ENCODE measurements at regions not wholly inside any gene's neighbourhood (a gene's known extent, or its start where the extent isn't known, plus 50 kb on each side); places are given as distances from the start of the nearest gene placed in this dataset.

DNA sequence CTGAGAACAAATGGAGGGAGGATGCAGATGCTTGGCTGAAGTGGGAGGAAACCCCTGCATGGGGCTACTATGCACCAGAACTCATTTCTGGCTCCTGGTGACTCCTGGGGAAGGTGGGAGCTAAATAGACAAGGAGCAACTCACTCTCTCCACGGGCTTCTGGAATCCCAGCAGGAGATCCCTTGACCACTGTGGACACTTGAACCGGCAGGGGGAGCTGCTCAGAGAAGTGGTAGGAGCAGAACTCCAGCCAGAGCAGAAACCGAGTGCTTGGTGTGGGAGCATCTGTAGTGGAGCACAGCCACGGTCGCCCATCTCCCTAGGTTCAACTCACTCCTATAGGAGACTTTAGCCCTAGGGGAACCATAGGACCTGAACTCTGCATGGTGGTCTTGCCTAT lies 205.6 kb upstream of the GJB5 start:
- no peaks in the 10 kb centered on the region for H4K20me1 ChIP-seq (ENCODE audit: control insufficient read depth, insufficient read depth, low read length, poor library complexity, severe bottlenecking)
- peaks cover 19% of the 10 kb centered on the region for H3K27me3 Mint-ChIP-seq
- H3K9me3 ChIP-seq (ENCODE audit: control extremely low read depth in 1 of 3, control insufficient read depth in 2 of 3, insufficient read depth in 1 of 3, low read length in 2 of 3): peaks cover 0 to 6% (median under 1%) of the 10 kb centered on the region in 3 donors
- H3K4me1 ChIP-seq (ENCODE audit: control insufficient read depth in 2 of 2, insufficient read depth in 2 of 2, low read length in 2 of 2): no peaks in the 10 kb centered on the region
- no peaks in the 10 kb centered on the region for H3K79me2 ChIP-seq (ENCODE audit: control insufficient read depth, insufficient read depth, low read length)
- no peaks in the 10 kb centered on the region for H3K36me3 ChIP-seq (replicated peaks in 1 of 2; ENCODE audit: control extremely low read depth in 1 of 2, control insufficient read depth in 1 of 2, extremely low read depth in 1 of 2, insufficient read depth in 2 of 2, low read length in 1 of 2)
- no peak overlapping the region for H2AFZ ChIP-seq (ENCODE audit: insufficient read depth, low read depth, low read length, poor library complexity, severe bottlenecking)
- no peak overlapping the region for H3K9ac ChIP-seq (ENCODE audit: low read length)
- no peak overlapping the region for H3K27ac ChIP-seq (ENCODE audit: low read length in 2 of 2)
- H3K4me3 Mint-ChIP-seq: no peak overlapping the region
- no peak for TF ChIP-seq EZH2 (IDR thresholded peaks at IDR 0.05; ENCODE audit: borderline replicate concordance, insufficient read depth, low read depth, low read length, poor library complexity, severe bottlenecking)
- TF ChIP-seq, protein P1, sequence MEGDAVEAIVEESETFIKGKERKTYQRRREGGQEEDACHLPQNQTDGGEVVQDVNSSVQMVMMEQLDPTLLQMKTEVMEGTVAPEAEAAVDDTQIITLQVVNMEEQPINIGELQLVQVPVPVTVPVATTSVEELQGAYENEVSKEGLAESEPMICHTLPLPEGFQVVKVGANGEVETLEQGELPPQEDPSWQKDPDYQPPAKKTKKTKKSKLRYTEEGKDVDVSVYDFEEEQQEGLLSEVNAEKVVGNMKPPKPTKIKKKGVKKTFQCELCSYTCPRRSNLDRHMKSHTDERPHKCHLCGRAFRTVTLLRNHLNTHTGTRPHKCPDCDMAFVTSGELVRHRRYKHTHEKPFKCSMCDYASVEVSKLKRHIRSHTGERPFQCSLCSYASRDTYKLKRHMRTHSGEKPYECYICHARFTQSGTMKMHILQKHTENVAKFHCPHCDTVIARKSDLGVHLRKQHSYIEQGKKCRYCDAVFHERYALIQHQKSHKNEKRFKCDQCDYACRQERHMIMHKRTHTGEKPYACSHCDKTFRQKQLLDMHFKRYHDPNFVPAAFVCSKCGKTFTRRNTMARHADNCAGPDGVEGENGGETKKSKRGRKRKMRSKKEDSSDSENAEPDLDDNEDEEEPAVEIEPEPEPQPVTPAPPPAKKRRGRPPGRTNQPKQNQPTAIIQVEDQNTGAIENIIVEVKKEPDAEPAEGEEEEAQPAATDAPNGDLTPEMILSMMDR (IDR thresholded peaks at IDR 0.05): no peak
- ChIA-PET POLR2A (no interaction called here), CTCF (interaction anchor here (0.6 kb wide), 1 partner anchor 37 kb away, joined by 3 read pairs; no protein-coding TSS in a partner anchor)
- no peaks in the 10 kb centered on the region for H3K4me1 Mint-ChIP-seq
- DNase-seq (no peak), ATAC-seq (ENCODE audit: low read depth) (no peak)
- peaks cover 14% of the 10 kb centered on the region for H3K9me3 Mint-ChIP-seq (ENCODE audit: insufficient read depth)
- no peak overlapping the region for H3K27ac Mint-ChIP-seq
- no peaks in the 10 kb centered on the region for H3K27me3 ChIP-seq (replicated peaks in 1 of 4; ENCODE audit: control extremely low read depth in 1 of 4, control insufficient read depth in 3 of 4, insufficient read depth in 4 of 4, low read length in 3 of 4)
- 0% methylated on average over 2 of the region's 5 CpGs for WGBS (ENCODE audit: insufficient coverage)
- intact Hi-C loops (cut with micrococcal nuclease): no loop called here
- H3K4me3 ChIP-seq (ENCODE audit: control extremely low read depth in 1 of 5, extremely low read depth in 1 of 5, insufficient read depth in 1 of 5, low read depth in 2 of 5, low read length in 4 of 5): no peak overlapping the region
- no peak overlapping the region for H3K4me2 ChIP-seq (replicated peaks; ENCODE audit: low read depth, low read length, poor library complexity, severe bottlenecking)

DNA sequence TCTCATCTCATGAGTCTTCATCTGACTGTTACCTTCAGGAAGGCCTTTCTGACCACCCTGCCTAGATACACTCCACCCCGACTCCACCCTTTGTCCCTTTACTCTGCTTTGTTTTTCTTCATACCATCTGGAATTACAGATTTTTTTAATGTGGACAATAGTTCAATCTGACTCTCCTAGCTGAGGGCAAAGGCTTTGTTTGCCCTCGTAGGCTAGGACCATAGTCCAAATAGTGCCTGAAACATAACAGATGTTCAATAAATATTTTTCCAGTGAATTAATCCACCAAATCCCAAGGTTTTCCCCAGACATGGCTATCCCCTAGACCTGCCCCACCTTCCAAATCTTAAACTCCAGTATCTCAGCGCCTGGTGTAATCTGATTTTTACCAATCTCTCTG lies 176.5 kb upstream of the GJB5 start:
- no peaks in the 10 kb centered on the region for H3K4me1 ChIP-seq (ENCODE audit: control insufficient read depth in 2 of 2, insufficient read depth in 2 of 2, low read length in 2 of 2)
- TF ChIP-seq, protein P1 (IDR thresholded peaks at IDR 0.05): no peak
- TF ChIP-seq EZH2 (IDR thresholded peaks at IDR 0.05; ENCODE audit: borderline replicate concordance, insufficient read depth, low read depth, low read length, poor library complexity, severe bottlenecking): no peak
- H4K20me1 ChIP-seq (ENCODE audit: control insufficient read depth, insufficient read depth, low read length, poor library complexity, severe bottlenecking): no peaks in the 10 kb centered on the region
- H3K79me2 ChIP-seq (ENCODE audit: control insufficient read depth, insufficient read depth, low read length): no peaks in the 10 kb centered on the region
- no peak overlapping the region for H3K27ac Mint-ChIP-seq
- H3K9ac ChIP-seq (ENCODE audit: low read length): no peak overlapping the region
- H3K27ac ChIP-seq (ENCODE audit: low read length in 2 of 2): no peak overlapping the region
- ChIA-PET POLR2A (no interaction called here), CTCF (no interaction called here)
- H3K36me3 ChIP-seq (replicated peaks in 1 of 2; ENCODE audit: control extremely low read depth in 1 of 2, control insufficient read depth in 1 of 2, extremely low read depth in 1 of 2, insufficient read depth in 2 of 2, low read length in 1 of 2): no peaks in the 10 kb centered on the region
- DNase-seq (no peak), ATAC-seq (ENCODE audit: low read depth) (no peak)
- peaks cover 0 to 3% (median 0%) of the 10 kb centered on the region in 3 donors for H3K9me3 ChIP-seq (ENCODE audit: control extremely low read depth in 1 of 3, control insufficient read depth in 2 of 3, insufficient read depth in 1 of 3, low read length in 2 of 3)
- no peaks in the 10 kb centered on the region for H3K9me3 Mint-ChIP-seq (ENCODE audit: insufficient read depth)
- no peak overlapping the region for H3K4me2 ChIP-seq (replicated peaks; ENCODE audit: low read depth, low read length, poor library complexity, severe bottlenecking)
- intact Hi-C loops (cut with micrococcal nuclease): no loop called here
- no peaks in the 10 kb centered on the region for H3K27me3 ChIP-seq (replicated peaks in 1 of 4; ENCODE audit: control extremely low read depth in 1 of 4, control insufficient read depth in 3 of 4, insufficient read depth in 4 of 4, low read length in 3 of 4)
- 95% methylated on average over 2 of the region's 3 CpGs for WGBS (ENCODE audit: insufficient coverage)
- H3K4me3 Mint-ChIP-seq: no peak overlapping the region
- peaks cover 44% of the 10 kb centered on the region for H3K27me3 Mint-ChIP-seq
- no peak overlapping the region for H2AFZ ChIP-seq (ENCODE audit: insufficient read depth, low read depth, low read length, poor library complexity, severe bottlenecking)
- no peaks in the 10 kb centered on the region for H3K4me1 Mint-ChIP-seq
- H3K4me3 ChIP-seq (ENCODE audit: control extremely low read depth in 1 of 5, extremely low read depth in 1 of 5, insufficient read depth in 1 of 5, low read depth in 2 of 5, low read length in 4 of 5): no peak overlapping the region

Data from B cell (primary cell).